ENCODE measurements at regions not wholly inside any gene's neighbourhood (a gene's known extent, or its start where the extent isn't known, plus 50 kb on each side); places are given as distances from the start of the nearest gene placed in this dataset.

DNA sequence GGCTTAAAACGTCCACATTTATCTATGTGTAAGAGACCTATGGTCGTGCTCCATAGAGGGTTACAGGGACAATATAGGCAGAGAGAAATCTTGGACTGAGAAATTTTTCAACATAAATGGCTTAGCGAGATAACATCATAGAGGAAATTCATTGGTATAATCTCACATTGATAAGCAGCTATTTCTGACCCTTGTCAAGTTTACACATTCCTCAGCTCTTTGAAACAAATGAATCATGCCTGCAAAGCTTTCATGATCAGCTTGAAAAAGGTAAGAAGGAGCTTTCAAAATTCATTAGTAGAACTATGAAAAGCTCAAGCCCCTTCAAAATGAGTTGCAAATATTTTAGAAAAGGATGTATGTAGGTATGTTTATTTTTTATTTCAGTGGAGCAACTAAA is 478.8 kb downstream of the NEBL start:
- intact Hi-C loops (cut with DNase I), result no loop called here
- H3K9me3 ChIP-seq, result no peaks in the 10 kb centered on the region
- 11% methylated on average over 3 of the region's 3 CpGs for WGBS (ENCODE audit: insufficient coverage, low coverage, low lambda C conversion rate, missing lambda C conversion rate)
- no peaks in the 10 kb centered on the region for H3K36me3 ChIP-seq
- no peak for ATAC-seq
- H3K27ac ChIP-seq, result no peak overlapping the region
- TF ChIP-seq, protein P1, sequence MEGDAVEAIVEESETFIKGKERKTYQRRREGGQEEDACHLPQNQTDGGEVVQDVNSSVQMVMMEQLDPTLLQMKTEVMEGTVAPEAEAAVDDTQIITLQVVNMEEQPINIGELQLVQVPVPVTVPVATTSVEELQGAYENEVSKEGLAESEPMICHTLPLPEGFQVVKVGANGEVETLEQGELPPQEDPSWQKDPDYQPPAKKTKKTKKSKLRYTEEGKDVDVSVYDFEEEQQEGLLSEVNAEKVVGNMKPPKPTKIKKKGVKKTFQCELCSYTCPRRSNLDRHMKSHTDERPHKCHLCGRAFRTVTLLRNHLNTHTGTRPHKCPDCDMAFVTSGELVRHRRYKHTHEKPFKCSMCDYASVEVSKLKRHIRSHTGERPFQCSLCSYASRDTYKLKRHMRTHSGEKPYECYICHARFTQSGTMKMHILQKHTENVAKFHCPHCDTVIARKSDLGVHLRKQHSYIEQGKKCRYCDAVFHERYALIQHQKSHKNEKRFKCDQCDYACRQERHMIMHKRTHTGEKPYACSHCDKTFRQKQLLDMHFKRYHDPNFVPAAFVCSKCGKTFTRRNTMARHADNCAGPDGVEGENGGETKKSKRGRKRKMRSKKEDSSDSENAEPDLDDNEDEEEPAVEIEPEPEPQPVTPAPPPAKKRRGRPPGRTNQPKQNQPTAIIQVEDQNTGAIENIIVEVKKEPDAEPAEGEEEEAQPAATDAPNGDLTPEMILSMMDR (IDR thresholded peaks at IDR 0.05), result no peak
- no peak for TF ChIP-seq POLR2A (IDR thresholded peaks at IDR 0.05)
- no peak overlapping the region for H3K4me3 ChIP-seq
- no peaks in the 10 kb centered on the region for H3K4me1 ChIP-seq
- no peaks in the 10 kb centered on the region for H3K27me3 ChIP-seq
- no peak for DNase-seq

DNA sequence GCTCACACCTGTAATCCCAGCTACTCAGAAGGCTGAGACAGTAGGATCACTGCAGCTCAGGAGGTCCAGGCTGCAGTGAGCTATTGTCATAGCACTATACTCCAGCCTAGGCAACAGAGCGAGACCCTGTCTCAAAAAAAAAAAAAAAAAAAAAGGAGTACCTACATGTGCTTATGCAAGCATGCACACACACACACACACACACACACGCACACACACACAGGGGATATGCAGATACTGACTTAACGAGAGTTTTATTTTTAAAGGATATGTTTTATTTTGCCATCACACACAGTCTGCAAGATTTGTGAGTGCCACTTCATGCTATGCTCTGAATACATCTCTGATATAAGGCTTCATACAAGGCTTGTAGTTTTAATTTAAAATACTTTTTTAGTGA is 479.3 kb downstream of the NEBL start:
- DNase-seq (no peak), ATAC-seq (no peak)
- Histone ChIP-seq H3K27ac (no peak overlapping the region), H3K9me3 (no peaks in the 10 kb centered on the region), H3K27me3 (no peaks in the 10 kb centered on the region), H3K36me3 (no peaks in the 10 kb centered on the region), H3K4me1 (no peaks in the 10 kb centered on the region), H3K4me3 (no peak overlapping the region)
- intact Hi-C loops (cut with DNase I), result no loop called here
- WGBS (ENCODE audit: insufficient coverage, low coverage, low lambda C conversion rate, missing lambda C conversion rate), result 40% methylated on average over 2 of the region's 3 CpGs
- TF ChIP-seq, protein P1 (IDR thresholded peaks at IDR 0.05), result no peak
- no peak for TF ChIP-seq POLR2A (IDR thresholded peaks at IDR 0.05)

DNA sequence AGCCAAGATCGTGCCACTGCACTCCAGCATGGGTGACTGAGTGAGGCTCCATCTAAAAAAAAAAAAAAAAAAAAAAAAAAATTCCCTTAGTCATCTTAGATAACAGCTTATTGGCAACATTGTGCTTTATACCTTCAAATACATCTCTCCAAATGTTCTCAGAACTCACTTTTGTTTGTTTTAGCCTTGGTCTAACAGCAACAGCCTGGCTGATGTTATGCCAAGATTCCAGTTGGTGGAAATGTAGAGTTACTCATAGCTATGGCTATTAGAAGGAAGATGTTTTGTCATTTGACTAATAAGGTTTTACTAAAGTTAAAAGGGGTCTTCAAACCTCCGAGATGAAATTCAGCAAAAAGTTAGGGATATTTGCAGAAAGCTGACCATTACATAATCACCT is 481.4 kb downstream of the NEBL start:
- Histone ChIP-seq H3K27me3 (no peaks in the 10 kb centered on the region), H3K36me3 (no peaks in the 10 kb centered on the region), H3K4me3 (no peak overlapping the region), H3K4me1 (no peaks in the 10 kb centered on the region), H3K9me3 (no peaks in the 10 kb centered on the region), H3K27ac (no peak overlapping the region)
- intact Hi-C loops (cut with DNase I), result no loop called here
- TF ChIP-seq POLR2A (IDR thresholded peaks at IDR 0.05), result no peak
- TF ChIP-seq, protein P1 (IDR thresholded peaks at IDR 0.05), result no peak
- 45% methylated on average over 2 of the region's 2 CpGs for WGBS (ENCODE audit: insufficient coverage, low coverage, low lambda C conversion rate, missing lambda C conversion rate)
- ATAC-seq, result no peak
- DNase-seq, result no peak

DNA sequence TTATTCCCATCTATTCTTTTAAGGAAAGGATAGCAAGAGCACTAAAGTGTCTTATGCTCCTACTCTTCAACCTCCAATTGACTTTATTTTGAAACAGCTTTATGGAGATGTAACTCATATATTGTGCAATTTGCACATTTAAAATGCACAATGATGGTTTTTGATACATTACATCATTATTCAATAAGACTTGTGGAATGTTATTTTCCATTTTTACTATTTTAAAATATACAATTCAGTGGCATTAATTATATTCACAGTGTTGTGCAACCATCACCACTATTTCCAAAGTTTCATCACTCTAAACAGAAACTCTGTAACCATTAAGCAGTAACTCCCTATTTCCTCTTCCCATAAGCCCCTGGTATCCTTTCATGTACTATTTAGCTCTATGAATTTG is 489.8 kb downstream of the NEBL start:
- Histone ChIP-seq H3K27ac (no peak overlapping the region), H3K4me3 (no peak overlapping the region), H3K36me3 (no peaks in the 10 kb centered on the region), H3K9me3 (no peaks in the 10 kb centered on the region), H3K4me1 (no peaks in the 10 kb centered on the region), H3K27me3 (no peaks in the 10 kb centered on the region)
- intact Hi-C loops (cut with DNase I), result no loop called here
- no peak for DNase-seq
- ATAC-seq, result no peak
- TF ChIP-seq POLR2A (IDR thresholded peaks at IDR 0.05), result no peak
- TF ChIP-seq, protein P1 (IDR thresholded peaks at IDR 0.05), result no peak

All from right lobe of liver (tissue), 6 donors.